ENCODE measurements at regions not wholly inside any gene's neighbourhood (a gene's known extent, or its start where the extent isn't known, plus 50 kb on each side); places are given as distances from the start of the nearest gene placed in this dataset.

GRCh38 chr16:66289051-66289680 is 77.3 kb upstream of the CDH5 start:
- DNase-seq = no peak

- DNase-seq = no peak
These were observed 78.6 kb upstream of the CDH5 start for GRCh38 chr16:66287926-66288325.

- DNase-seq = no peak
These were observed 79.1 kb upstream of the CDH5 start for GRCh38 chr16:66287416-66287815.

GRCh38 chr16:66286527-66286926 is 80.0 kb upstream of the CDH5 start:
- DNase-seq = no peak

GRCh38 chr16:66278604-66279262 is 87.8 kb upstream of the CDH5 start:
- no peak for DNase-seq

GRCh38 chr16:66278111-66278531 is 88.4 kb upstream of the CDH5 start:
- no peak for DNase-seq

- DNase-seq = no peak
These were observed 89.0 kb upstream of the CDH5 start for GRCh38 chr16:66277311-66278070.

- peak; percentile 66 for DNase-seq
These were observed 90.6 kb upstream of the CDH5 start for GRCh38 chr16:66275775-66276428.

- DNase-seq = peak; percentile 40
These were observed 92.0 kb upstream of the CDH5 start for GRCh38 chr16:66274335-66275110.

GRCh38 chr16:66273644-66274334 is 92.7 kb upstream of the CDH5 start:
- peak; percentile 44 for DNase-seq

- no peak for DNase-seq
These were observed 93.4 kb upstream of the CDH5 start for GRCh38 chr16:66273053-66273452.

GRCh38 chr16:66272461-66272860 is 94.0 kb upstream of the CDH5 start:
- DNase-seq = no peak

GRCh38 chr16:66271074-66272060 is 95.1 kb upstream of the CDH5 start:
- peak; percentile 35 for DNase-seq

GRCh38 chr16:66270333-66270927 is 96.1 kb upstream of the CDH5 start:
- peak; percentile 68 for DNase-seq

GRCh38 chr16:66269617-66270332 is 96.7 kb upstream of the CDH5 start:
- DNase-seq = no peak

GRCh38 chr16:66267292-66268014 is 99.0 kb upstream of the CDH5 start:
- no peak for DNase-seq

- DNase-seq = peak; percentile 60
These were observed 99.8 kb upstream of the CDH5 start for GRCh38 chr16:66266436-66267291.

Measured in EL (cell line).